ENCODE measurements at regions not wholly inside any gene's neighbourhood (a gene's known extent, or its start where the extent isn't known, plus 50 kb on each side); places are given as distances from the start of the nearest gene placed in this dataset.

DNA sequence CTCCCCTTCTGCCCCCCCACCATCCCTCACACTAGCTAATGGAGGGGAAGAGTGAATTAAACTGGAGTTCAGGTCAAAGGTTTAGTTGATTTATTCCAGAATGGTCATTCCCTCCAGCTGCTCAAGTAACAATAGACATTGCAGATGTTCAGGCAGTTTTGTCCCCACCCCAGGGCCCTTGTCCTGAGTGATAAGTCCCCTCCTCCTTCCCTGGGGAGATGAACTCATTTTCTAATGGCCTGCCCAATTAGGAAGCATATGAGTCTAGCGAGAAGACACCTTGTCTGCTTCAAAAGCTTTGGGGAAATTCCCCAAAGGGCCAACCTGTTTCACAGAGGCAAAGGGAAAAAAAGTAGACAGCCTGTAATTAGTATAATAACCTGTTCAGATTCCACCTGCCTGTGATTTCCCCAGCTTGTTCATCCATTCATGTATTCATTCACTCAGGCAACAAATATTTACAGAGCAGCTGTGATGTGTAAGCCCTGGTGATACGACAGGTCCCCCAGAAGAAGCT, 165.3 kb downstream of the SHQ1 start:
- intact Hi-C loops (cut with micrococcal nuclease) = no loop called here
- H3K36me3 Mint-ChIP-seq = no peaks in the 10 kb centered on the region
- Histone ChIP-seq H3K9ac (ENCODE audit: insufficient read depth, low read length, poor library complexity, severe bottlenecking) (no peak overlapping the region), H3K9me3 (replicated peaks in 1 of 2; ENCODE audit: control insufficient read depth in 1 of 2, insufficient read depth in 1 of 2, low read length in 2 of 2) (no peaks in the 10 kb centered on the region), H3K79me2 (ENCODE audit: insufficient read depth, low read length) (no peaks in the 10 kb centered on the region), H3K36me3 (replicated peaks in 1 of 2; ENCODE audit: control insufficient read depth in 1 of 2, insufficient read depth in 2 of 2, low read length in 2 of 2) (no peaks in the 10 kb centered on the region), H2AFZ (ENCODE audit: insufficient read depth, low read depth, low read length, poor library complexity, severe bottlenecking) (no peak overlapping the region), H3K27me3 (ENCODE audit: control insufficient read depth in 2 of 2, insufficient read depth in 2 of 2, low read length in 2 of 2) (no peaks in the 10 kb centered on the region), H3K4me2 (replicated peaks; ENCODE audit: extremely low read depth, low read length, poor library complexity, severe bottlenecking) (no peak overlapping the region), H3K27ac (ENCODE audit: low read depth in 1 of 2, low read length in 2 of 2) (no peak overlapping the region), H3K4me1 (ENCODE audit: control insufficient read depth in 1 of 2, insufficient read depth in 2 of 2, low read length in 2 of 2) (no peaks in the 10 kb centered on the region), H3K4me3 (replicated peaks in 1 of 3; ENCODE audit: low read depth in 2 of 3, low read length in 3 of 3) (no peak overlapping the region), H4K20me1 (ENCODE audit: insufficient read depth, low read length) (no peaks in the 10 kb centered on the region)
- H3K4me3 Mint-ChIP-seq = no peak overlapping the region
- 100% methylated on average over 1 of the region's 2 CpGs for WGBS (ENCODE audit: insufficient coverage)
- peaks cover 0 to 8% (median 2%) of the 10 kb centered on the region in 7 donors for H3K9me3 Mint-ChIP-seq
- no peak overlapping the region for H3K27ac Mint-ChIP-seq
- H3K4me1 Mint-ChIP-seq = no peaks in the 10 kb centered on the region
- H3K27me3 Mint-ChIP-seq (ENCODE audit: low read depth in 3 of 3) = peaks cover 2 to 8% (median 4%) of the 10 kb centered on the region in 3 donors
- TF ChIP-seq, protein P1, sequence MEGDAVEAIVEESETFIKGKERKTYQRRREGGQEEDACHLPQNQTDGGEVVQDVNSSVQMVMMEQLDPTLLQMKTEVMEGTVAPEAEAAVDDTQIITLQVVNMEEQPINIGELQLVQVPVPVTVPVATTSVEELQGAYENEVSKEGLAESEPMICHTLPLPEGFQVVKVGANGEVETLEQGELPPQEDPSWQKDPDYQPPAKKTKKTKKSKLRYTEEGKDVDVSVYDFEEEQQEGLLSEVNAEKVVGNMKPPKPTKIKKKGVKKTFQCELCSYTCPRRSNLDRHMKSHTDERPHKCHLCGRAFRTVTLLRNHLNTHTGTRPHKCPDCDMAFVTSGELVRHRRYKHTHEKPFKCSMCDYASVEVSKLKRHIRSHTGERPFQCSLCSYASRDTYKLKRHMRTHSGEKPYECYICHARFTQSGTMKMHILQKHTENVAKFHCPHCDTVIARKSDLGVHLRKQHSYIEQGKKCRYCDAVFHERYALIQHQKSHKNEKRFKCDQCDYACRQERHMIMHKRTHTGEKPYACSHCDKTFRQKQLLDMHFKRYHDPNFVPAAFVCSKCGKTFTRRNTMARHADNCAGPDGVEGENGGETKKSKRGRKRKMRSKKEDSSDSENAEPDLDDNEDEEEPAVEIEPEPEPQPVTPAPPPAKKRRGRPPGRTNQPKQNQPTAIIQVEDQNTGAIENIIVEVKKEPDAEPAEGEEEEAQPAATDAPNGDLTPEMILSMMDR (IDR thresholded peaks at IDR 0.05) = no peak
- DNase-seq = no peak

DNA sequence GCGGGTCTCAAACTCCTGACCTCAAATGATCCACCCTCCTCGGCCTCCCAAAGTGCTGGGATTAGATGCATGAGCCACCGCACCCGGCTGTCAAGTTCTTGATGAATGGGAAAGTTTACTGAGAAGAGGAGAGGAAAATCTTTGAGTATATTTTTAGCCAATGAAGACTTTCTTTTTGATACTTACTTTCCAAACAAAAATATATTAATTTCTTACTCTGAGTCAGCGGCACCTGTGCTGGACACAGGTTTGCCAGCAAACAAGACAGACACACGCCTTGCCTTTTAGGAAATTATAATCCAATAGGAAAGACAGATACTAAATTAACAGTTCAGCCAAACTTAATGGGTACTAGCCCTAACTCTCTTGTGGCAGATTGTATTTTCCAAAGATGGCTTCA, 166.6 kb downstream of the SHQ1 start:
- Histone ChIP-seq H3K79me2 (ENCODE audit: insufficient read depth, low read length) (no peaks in the 10 kb centered on the region), H3K4me3 (replicated peaks in 1 of 3; ENCODE audit: low read depth in 2 of 3, low read length in 3 of 3) (no peak overlapping the region), H3K27ac (ENCODE audit: low read depth in 1 of 2, low read length in 2 of 2) (no peak overlapping the region), H3K27me3 (ENCODE audit: control insufficient read depth in 2 of 2, insufficient read depth in 2 of 2, low read length in 2 of 2) (no peaks in the 10 kb centered on the region), H3K4me1 (ENCODE audit: control insufficient read depth in 1 of 2, insufficient read depth in 2 of 2, low read length in 2 of 2) (no peaks in the 10 kb centered on the region), H3K9ac (ENCODE audit: insufficient read depth, low read length, poor library complexity, severe bottlenecking) (no peak overlapping the region), H3K9me3 (replicated peaks in 1 of 2; ENCODE audit: control insufficient read depth in 1 of 2, insufficient read depth in 1 of 2, low read length in 2 of 2) (no peaks in the 10 kb centered on the region), H4K20me1 (ENCODE audit: insufficient read depth, low read length) (no peaks in the 10 kb centered on the region), H3K36me3 (replicated peaks in 1 of 2; ENCODE audit: control insufficient read depth in 1 of 2, insufficient read depth in 2 of 2, low read length in 2 of 2) (no peaks in the 10 kb centered on the region), H3K4me2 (replicated peaks; ENCODE audit: extremely low read depth, low read length, poor library complexity, severe bottlenecking) (no peak overlapping the region), H2AFZ (ENCODE audit: insufficient read depth, low read depth, low read length, poor library complexity, severe bottlenecking) (no peak overlapping the region)
- Mint-ChIP-seq H3K4me1 (no peaks in the 10 kb centered on the region), H3K27ac (no peak overlapping the region), H3K27me3 (ENCODE audit: low read depth in 3 of 3) (peaks cover 2 to 9% (median 5%) of the 10 kb centered on the region in 3 donors), H3K36me3 (no peaks in the 10 kb centered on the region), H3K4me3 (no peak overlapping the region), H3K9me3 (peaks cover 0 to 8% (median 4%) of the 10 kb centered on the region in 7 donors)
- no peak for DNase-seq
- intact Hi-C loops (cut with micrococcal nuclease) = no loop called here
- TF ChIP-seq, protein P1 (IDR thresholded peaks at IDR 0.05) = no peak
- WGBS (ENCODE audit: insufficient coverage) = no CpG with 5 or more reads among the region's 6 CpGs
